Stomach (tissue), 4 donors: ENCODE measurements at regions not wholly inside any gene's neighbourhood (a gene's known extent, or its start where the extent isn't known, plus 50 kb on each side); places are given as distances from the start of the nearest gene placed in this dataset.
A peak's percentile ranks its signal among the peaks of the same experiment; 100 is the strongest.

Experiments
- CTCF ChIP-seq, 7 experiments: fragments of 450-650 bp in 4 of 7; fragments of 200-600 bp in 3 of 7; sonication (generic) in 3 of 7; IDR thresholded peaks; one replicate each; pipeline ENCODE4 v1.5.1; 2016 to 2019; ENCODE audit warnings: antibody characterized with exemption in 7 of 7, control low read depth in 2 of 7, mild to moderate bottlenecking in 1 of 7
- EP300 ChIP-seq: sonication (generic); formaldehyde crosslinking; IDR thresholded peaks from one replicate; pipeline ENCODE4 v1.6.1; 2017; ENCODE audit warnings: antibody characterized with exemption
- POLR2A ChIP-seq, 4 donors: fragments of 450-650 bp; IDR thresholded peaks; one replicate each; pipeline ENCODE4 v1.6.1; 2016; ENCODE audit warnings: antibody characterized with exemption in 4 of 4, control low read depth in 2 of 4, mild to moderate bottlenecking in 1 of 4, moderate library complexity in 1 of 4
- POLR2AphosphoS5 ChIP-seq, 3 donors: sonication (generic); formaldehyde crosslinking; IDR thresholded peaks; one replicate each; pipeline ENCODE4 v1.6.1; 2016; ENCODE audit warnings: antibody characterized with exemption in 3 of 3

GRCh38 chr15:81723701-81724100, 322.1 kb downstream of the MEX3B start:
- TF ChIP-seq CTCF (IDR thresholded peaks at IDR 0.05) (no peak), POLR2AphosphoS5 (IDR thresholded peaks at IDR 0.05) (peak in 1 of 3 donors; percentile 8), POLR2A (IDR thresholded peaks at IDR 0.05) (no peak), EP300 (no peak)
